Bronchial epithelial cell (primary cell): ENCODE measurements at regions not wholly inside any gene's neighbourhood (a gene's known extent, or its start where the extent isn't known, plus 50 kb on each side); places are given as distances from the start of the nearest gene placed in this dataset.

Source experiments
- DNase-seq: peaks from one replicate; pipeline ENCODE4 v3.0.0-alpha.2; 2010; ENCODE audit warnings: low read depth
- FAIRE-seq: peaks from 2 replicates; lab custom pipeline; 2011; peaks lifted over from hg19 to GRCh38; lab: Jason Lieb, UNC
- H3K27me3 ChIP-seq: 2 replicates; pipeline ENCODE4 v1.5.1; 2011; ENCODE audit warnings: low read length; ENCODE audit not compliant: control insufficient read depth, insufficient read depth
- H3K36me3 ChIP-seq: 2 replicates; pipeline ENCODE4 v1.5.1; 2011; ENCODE audit warnings: low read length; ENCODE audit not compliant: control insufficient read depth, insufficient read depth
- H3K4me3 ChIP-seq: 2 replicates; pipeline ENCODE4 v1.5.1; 2011; ENCODE audit warnings: mild to moderate bottlenecking, low read depth, low read length, control low read depth
- CTCF ChIP-seq: IDR thresholded peaks from 2 replicates; pipeline ENCODE4 v1.5.1; 2011; ENCODE audit warnings: mild to moderate bottlenecking, moderate library complexity, low read length, control low read depth, inconsistent platforms; ENCODE audit not compliant: insufficient read depth, severe bottlenecking

- FAIRE-seq (no peak), DNase-seq (no peak)
- Histone ChIP-seq H3K27me3 (no peaks in the 10 kb centered on the region), H3K36me3 (no peaks in the 10 kb centered on the region), H3K4me3 (no peak overlapping the region)
- TF ChIP-seq CTCF: no peak
Observed at GRCh38 chr1:192896376-192896775, 87.5 kb downstream of the RGS2 start.

- Histone ChIP-seq H3K27me3 (no peaks in the 10 kb centered on the region), H3K4me3 (no peak overlapping the region), H3K36me3 (no peaks in the 10 kb centered on the region)
- peak; percentile 89 for DNase-seq
- FAIRE-seq: no peak
- no peak for TF ChIP-seq CTCF
Observed at GRCh38 chr1:192901500-192901899, 92.7 kb downstream of the RGS2 start.

GRCh38 chr1:192903142-192903541 lies 94.3 kb downstream of the RGS2 start:
- no peaks in the 10 kb centered on the region for H3K27me3 ChIP-seq
- no peak for DNase-seq
- no peak for FAIRE-seq
- H3K36me3 ChIP-seq: no peaks in the 10 kb centered on the region
- H3K4me3 ChIP-seq: no peak overlapping the region
- no peak for TF ChIP-seq CTCF

- Histone ChIP-seq H3K36me3 (no peaks in the 10 kb centered on the region), H3K27me3 (no peaks in the 10 kb centered on the region), H3K4me3 (no peak overlapping the region)
- DNase-seq (peak; percentile 60), FAIRE-seq (no peak)
- no peak for TF ChIP-seq CTCF
Observed at GRCh38 chr1:192904438-192904895, 95.6 kb downstream of the RGS2 start.

GRCh38 chr1:192905049-192905448 lies 96.2 kb downstream of the RGS2 start:
- no peaks in the 10 kb centered on the region for H3K27me3 ChIP-seq
- DNase-seq (no peak), FAIRE-seq (no peak)
- no peak for TF ChIP-seq CTCF
- H3K36me3 ChIP-seq: no peaks in the 10 kb centered on the region
- H3K4me3 ChIP-seq: no peak overlapping the region

GRCh38 chr1:192906334-192906733 lies 97.5 kb downstream of the RGS2 start:
- Histone ChIP-seq H3K36me3 (no peaks in the 10 kb centered on the region), H3K27me3 (no peaks in the 10 kb centered on the region), H3K4me3 (no peak overlapping the region)
- FAIRE-seq (no peak), DNase-seq (no peak)
- TF ChIP-seq CTCF: no peak
